Omental fat pad (tissue), 3 donors: ENCODE measurements at regions not wholly inside any gene's neighbourhood (a gene's known extent, or its start where the extent isn't known, plus 50 kb on each side); places are given as distances from the start of the nearest gene placed in this dataset.

Experiments
- ATAC-seq: fragments of 150-250 bp; one replicate; pipeline ENCODE4 v1.9.1; 2016; ENCODE audit warnings: mild to moderate bottlenecking, moderate library complexity; ENCODE audit not compliant: low FRiP score
- DNase-seq: peaks from one replicate; pipeline ENCODE4 v3.0.0-alpha.2; 2019; ENCODE audit warnings: low spot score
- CTCF ChIP-seq, 3 donors: fragments of 450-650 bp; IDR thresholded peaks; one replicate each; pipeline ENCODE4 v1.5.1; 2016 to 2017; ENCODE audit warnings: antibody characterized with exemption in 3 of 3, mild to moderate bottlenecking in 3 of 3, moderate library complexity in 2 of 3

GRCh38 chr7:7109934-7110333 is 72.4 kb upstream of the C1GALT1 start:
- no peak for TF ChIP-seq CTCF (IDR thresholded peaks at IDR 0.05)
- DNase-seq: no peak
- ATAC-seq: no peak

GRCh38 chr7:7110706-7111105 is 71.6 kb upstream of the C1GALT1 start:
- no peak for TF ChIP-seq CTCF (IDR thresholded peaks at IDR 0.05)
- no peak for ATAC-seq

GRCh38 chr7:7112868-7113267 is 69.5 kb upstream of the C1GALT1 start:
- no peak for TF ChIP-seq CTCF (IDR thresholded peaks at IDR 0.05)
- ATAC-seq: no peak
- no peak for DNase-seq

More at GRCh38 chr7:7110706-7111105, 71.6 kb upstream of the C1GALT1 start:
- no peak for DNase-seq

GRCh38 chr7:7114575-7115291 is 67.6 kb upstream of the C1GALT1 start:
- no peak for ATAC-seq
- DNase-seq: no peak
- TF ChIP-seq CTCF (IDR thresholded peaks at IDR 0.05): no peak

- ATAC-seq: no peak
- DNase-seq: no peak
- TF ChIP-seq CTCF (IDR thresholded peaks at IDR 0.05): no peak
Measured at GRCh38 chr7:7117935-7118586, 64.3 kb upstream of the C1GALT1 start.

GRCh38 chr7:7118822-7119221 is 63.5 kb upstream of the C1GALT1 start:
- DNase-seq: no peak
- TF ChIP-seq CTCF (IDR thresholded peaks at IDR 0.05): no peak
- no peak for ATAC-seq

GRCh38 chr7:7119729-7120128 is 62.6 kb upstream of the C1GALT1 start:
- ATAC-seq (no peak), DNase-seq (no peak)
- TF ChIP-seq CTCF (IDR thresholded peaks at IDR 0.05): no peak
